ENCODE measurements at regions not wholly inside any gene's neighbourhood (a gene's known extent, or its start where the extent isn't known, plus 50 kb on each side); places are given as distances from the start of the nearest gene placed in this dataset.

DNA sequence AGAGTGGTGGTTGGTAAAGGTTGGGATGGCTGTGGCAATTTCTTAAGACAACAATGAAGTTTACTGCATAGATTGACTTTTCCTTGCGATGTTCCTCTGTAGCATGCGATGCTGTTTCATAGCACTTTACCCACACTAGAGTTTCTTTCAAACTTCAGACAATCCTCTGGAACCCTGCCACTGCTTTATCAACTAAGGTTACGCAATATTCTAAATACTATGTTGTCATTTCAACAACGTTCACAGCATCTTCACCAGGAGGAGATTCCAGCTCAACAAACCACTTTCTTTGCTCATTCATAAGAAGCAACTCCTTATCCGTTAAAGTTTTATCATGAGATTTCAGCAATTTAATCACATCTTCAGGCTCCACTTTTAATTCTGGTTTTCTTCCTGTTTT, 161.2 kb upstream of the NRSN1 start:
- Histone ChIP-seq H3K36me3 (ENCODE audit: insufficient read depth, low read length) (no peaks in the 10 kb centered on the region), H3K4me3 (ENCODE audit: low read length, poor library complexity, severe bottlenecking) (no peak overlapping the region), H4K20me1 (ENCODE audit: insufficient read depth, low read length, poor library complexity, severe bottlenecking) (no peaks in the 10 kb centered on the region), H3K9me3 (ENCODE audit: insufficient read depth, low read depth, low read length) (no peaks in the 10 kb centered on the region), H3K4me1 (ENCODE audit: insufficient read depth, low read length, poor library complexity, severe bottlenecking) (no peaks in the 10 kb centered on the region), H3K4me2 (ENCODE audit: low read depth, low read length, poor library complexity, severe bottlenecking) (no peak overlapping the region), H3K79me2 (ENCODE audit: insufficient read depth, low read length) (no peaks in the 10 kb centered on the region), H3K9me2 (replicated peaks; ENCODE audit: low read depth, low read length) (no peaks in the 10 kb centered on the region), H3F3A (ENCODE audit: low read depth) (no peaks in the 10 kb centered on the region), H3K27me3 (ENCODE audit: insufficient read depth, low read length, poor library complexity, severe bottlenecking) (no peaks in the 10 kb centered on the region), H3K9ac (ENCODE audit: low read depth, low read length, poor library complexity, severe bottlenecking) (no peak overlapping the region), H2AFZ (ENCODE audit: low read length) (no peak overlapping the region)
- TF ChIP-seq EZH2phosphoT487 (IDR thresholded peaks at IDR 0.05; ENCODE audit: borderline replicate concordance): no peak
- TF ChIP-seq, protein P1, sequence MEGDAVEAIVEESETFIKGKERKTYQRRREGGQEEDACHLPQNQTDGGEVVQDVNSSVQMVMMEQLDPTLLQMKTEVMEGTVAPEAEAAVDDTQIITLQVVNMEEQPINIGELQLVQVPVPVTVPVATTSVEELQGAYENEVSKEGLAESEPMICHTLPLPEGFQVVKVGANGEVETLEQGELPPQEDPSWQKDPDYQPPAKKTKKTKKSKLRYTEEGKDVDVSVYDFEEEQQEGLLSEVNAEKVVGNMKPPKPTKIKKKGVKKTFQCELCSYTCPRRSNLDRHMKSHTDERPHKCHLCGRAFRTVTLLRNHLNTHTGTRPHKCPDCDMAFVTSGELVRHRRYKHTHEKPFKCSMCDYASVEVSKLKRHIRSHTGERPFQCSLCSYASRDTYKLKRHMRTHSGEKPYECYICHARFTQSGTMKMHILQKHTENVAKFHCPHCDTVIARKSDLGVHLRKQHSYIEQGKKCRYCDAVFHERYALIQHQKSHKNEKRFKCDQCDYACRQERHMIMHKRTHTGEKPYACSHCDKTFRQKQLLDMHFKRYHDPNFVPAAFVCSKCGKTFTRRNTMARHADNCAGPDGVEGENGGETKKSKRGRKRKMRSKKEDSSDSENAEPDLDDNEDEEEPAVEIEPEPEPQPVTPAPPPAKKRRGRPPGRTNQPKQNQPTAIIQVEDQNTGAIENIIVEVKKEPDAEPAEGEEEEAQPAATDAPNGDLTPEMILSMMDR (conservative IDR thresholded peaks at IDR 0.05; ENCODE audit: low read length): no peak

DNA sequence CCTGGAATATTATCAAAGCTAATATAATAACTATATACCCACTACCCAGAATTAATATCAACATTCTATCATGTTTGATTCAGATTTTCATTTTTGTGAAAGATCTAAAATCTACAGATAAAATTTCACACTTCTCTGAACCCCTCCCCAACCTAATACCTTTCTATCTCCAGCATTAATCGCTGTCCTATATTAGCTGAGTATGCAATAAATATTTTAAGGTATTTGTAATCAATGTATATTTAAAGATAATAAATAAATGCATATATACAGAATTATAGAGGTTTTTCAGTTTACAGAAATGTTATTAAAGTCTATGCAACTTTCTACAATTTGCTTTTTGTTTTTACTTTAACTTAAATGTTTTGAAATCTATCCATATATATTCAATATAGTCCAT, 156.7 kb upstream of the NRSN1 start:
- H2AFZ ChIP-seq (ENCODE audit: low read length): no peak overlapping the region
- TF ChIP-seq, protein P1 (conservative IDR thresholded peaks at IDR 0.05; ENCODE audit: low read length): no peak
- no peak for TF ChIP-seq EZH2phosphoT487 (IDR thresholded peaks at IDR 0.05; ENCODE audit: borderline replicate concordance)

DNA sequence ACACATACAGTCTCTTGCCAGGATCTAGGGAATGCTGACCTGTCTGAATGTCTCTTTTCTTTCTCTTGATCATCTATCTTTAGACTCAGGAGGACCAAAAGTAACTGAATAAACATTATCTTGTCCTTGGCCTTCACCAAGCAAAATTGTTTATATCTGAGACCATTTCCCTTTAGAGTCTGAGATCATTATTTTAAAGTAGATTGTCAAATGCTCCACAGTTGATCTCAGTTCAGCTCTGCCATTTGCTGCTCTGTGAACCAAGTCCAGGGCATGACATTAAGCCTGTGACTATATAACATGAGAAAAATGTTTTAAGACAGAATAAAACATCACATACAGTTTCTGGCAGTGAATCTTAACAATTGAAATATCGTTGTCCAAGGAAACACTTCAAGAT, 148.3 kb upstream of the NRSN1 start:
- no peaks in the 10 kb centered on the region for H3K9me3 ChIP-seq (ENCODE audit: insufficient read depth, low read depth, low read length)
- H3K36me3 ChIP-seq (ENCODE audit: insufficient read depth, low read length): no peaks in the 10 kb centered on the region
- H3K4me1 ChIP-seq (ENCODE audit: insufficient read depth, low read length, poor library complexity, severe bottlenecking): no peaks in the 10 kb centered on the region
- H3K4me2 ChIP-seq (ENCODE audit: low read depth, low read length, poor library complexity, severe bottlenecking): no peak overlapping the region
- no peaks in the 10 kb centered on the region for H4K20me1 ChIP-seq (ENCODE audit: insufficient read depth, low read length, poor library complexity, severe bottlenecking)
- H3K4me3 ChIP-seq (ENCODE audit: low read length, poor library complexity, severe bottlenecking): no peak overlapping the region
- no peaks in the 10 kb centered on the region for H3K27me3 ChIP-seq (ENCODE audit: insufficient read depth, low read length, poor library complexity, severe bottlenecking)
- no peak overlapping the region for H2AFZ ChIP-seq (ENCODE audit: low read length)
- no peak overlapping the region for H3K9ac ChIP-seq (ENCODE audit: low read depth, low read length, poor library complexity, severe bottlenecking)
- H3K79me2 ChIP-seq (ENCODE audit: insufficient read depth, low read length): no peaks in the 10 kb centered on the region
- H3K9me2 ChIP-seq (replicated peaks; ENCODE audit: low read depth, low read length): no peaks in the 10 kb centered on the region
- TF ChIP-seq EZH2phosphoT487 (IDR thresholded peaks at IDR 0.05; ENCODE audit: borderline replicate concordance): no peak
- TF ChIP-seq, protein P1 (conservative IDR thresholded peaks at IDR 0.05; ENCODE audit: low read length): no peak
- H3F3A ChIP-seq (ENCODE audit: low read depth): no peaks in the 10 kb centered on the region

More for the DNA sequence above, 156.7 kb upstream of the NRSN1 start:
- Histone ChIP-seq H3K36me3 (ENCODE audit: insufficient read depth, low read length) (no peaks in the 10 kb centered on the region), H4K20me1 (ENCODE audit: insufficient read depth, low read length, poor library complexity, severe bottlenecking) (no peaks in the 10 kb centered on the region), H3K4me1 (ENCODE audit: insufficient read depth, low read length, poor library complexity, severe bottlenecking) (no peaks in the 10 kb centered on the region), H3K9me2 (replicated peaks; ENCODE audit: low read depth, low read length) (no peaks in the 10 kb centered on the region), H3K9me3 (ENCODE audit: insufficient read depth, low read depth, low read length) (no peaks in the 10 kb centered on the region), H3K9ac (ENCODE audit: low read depth, low read length, poor library complexity, severe bottlenecking) (no peak overlapping the region), H3K27me3 (ENCODE audit: insufficient read depth, low read length, poor library complexity, severe bottlenecking) (no peaks in the 10 kb centered on the region), H3K79me2 (ENCODE audit: insufficient read depth, low read length) (no peaks in the 10 kb centered on the region), H3F3A (ENCODE audit: low read depth) (no peaks in the 10 kb centered on the region), H3K4me2 (ENCODE audit: low read depth, low read length, poor library complexity, severe bottlenecking) (no peak overlapping the region), H3K4me3 (ENCODE audit: low read length, poor library complexity, severe bottlenecking) (no peak overlapping the region)

Measured in Loucy (cell line).